Activated CD4-positive, alpha-beta T cell treated with anti-CD3 and anti-CD28 coated beads, Interleukin-2, amount 50 U/mL, for 1 hour (primary cell): ENCODE measurements at regions not wholly inside any gene's neighbourhood (a gene's known extent, or its start where the extent isn't known, plus 50 kb on each side); places are given as distances from the start of the nearest gene placed in this dataset.
"Not testable (repeated sequence)": the region's sequence is repeated elsewhere in the genome, so short reads cannot be mapped to it uniquely, and the experiment has no call there.

ENCODE experiments used
- DNase-seq: peaks from one replicate; pipeline ENCODE4 v3.0.0-alpha.2; 2020

- DNase-seq, result no peak
These were observed 525.0 kb downstream of the ZEB2 start for GRCh38 chr2:143994961-143995360.

GRCh38 chr2:143991596-143991995 is 528.3 kb downstream of the ZEB2 start:
- not testable (repeated sequence) for DNase-seq

GRCh38 chr2:143988082-143988481 is 531.8 kb downstream of the ZEB2 start:
- DNase-seq, result no peak

- DNase-seq, result no peak
These were observed 538.5 kb downstream of the ZEB2 start for GRCh38 chr2:143981428-143981827.

- no peak for DNase-seq
These were observed 542.6 kb downstream of the ZEB2 start for GRCh38 chr2:143977356-143977755.

- DNase-seq, result no peak
These were observed 544.7 kb downstream of the ZEB2 start for GRCh38 chr2:143975216-143975615.

- no peak for DNase-seq
These were observed 545.7 kb downstream of the ZEB2 start for GRCh38 chr2:143974262-143974661.

- no peak for DNase-seq
These were observed 551.1 kb downstream of the ZEB2 start for GRCh38 chr2:143968860-143969259.

- no peak for DNase-seq
These were observed 551.6 kb downstream of the ZEB2 start for GRCh38 chr2:143968360-143968759.

- DNase-seq, result no peak
These were observed 554.3 kb downstream of the ZEB2 start for GRCh38 chr2:143965493-143966164.

- no peak for DNase-seq
These were observed 555.0 kb downstream of the ZEB2 start for GRCh38 chr2:143964891-143965290.

- no peak for DNase-seq
These were observed 559.7 kb downstream of the ZEB2 start for GRCh38 chr2:143960177-143960576.

- no peak for DNase-seq
These were observed 562.6 kb downstream of the ZEB2 start for GRCh38 chr2:143957321-143957720.

GRCh38 chr2:143955401-143956065 is 564.4 kb downstream of the ZEB2 start:
- DNase-seq, result no peak

- no peak for DNase-seq
These were observed 565.1 kb downstream of the ZEB2 start for GRCh38 chr2:143954844-143955243.

GRCh38 chr2:143954186-143954585 is 565.7 kb downstream of the ZEB2 start:
- DNase-seq, result no peak

GRCh38 chr2:143953451-143954030 is 566.4 kb downstream of the ZEB2 start:
- DNase-seq, result no peak

GRCh38 chr2:143952536-143952935 is 567.4 kb downstream of the ZEB2 start:
- no peak for DNase-seq

- no peak for DNase-seq
These were observed 569.2 kb downstream of the ZEB2 start for GRCh38 chr2:143950704-143951103.

GRCh38 chr2:143949121-143949848 is 570.6 kb downstream of the ZEB2 start:
- no peak for DNase-seq

GRCh38 chr2:143948710-143949109 is 571.2 kb downstream of the ZEB2 start:
- DNase-seq, result no peak

- no peak for DNase-seq
These were observed 573.2 kb downstream of the ZEB2 start for GRCh38 chr2:143946436-143947391.

GRCh38 chr2:143942486-143942885 is 577.4 kb downstream of the ZEB2 start:
- no peak for DNase-seq
